ENCODE measurements at regions not wholly inside any gene's neighbourhood (a gene's known extent, or its start where the extent isn't known, plus 50 kb on each side); places are given as distances from the start of the nearest gene placed in this dataset.

GRCh38 chr12:126830778-126831680 lies 1435.9 kb upstream of the TMEM132C start:
- no peak for TF ChIP-seq GATA2 (IDR thresholded peaks at IDR 0.05; ENCODE audit: low read depth, low read length)
- no peak for TF ChIP-seq GATA3 (IDR thresholded peaks at IDR 0.05; ENCODE audit: low read depth, low read length)

Data from SH-SY5Y (cell line).